Trophoblast cell (in vitro differentiated cells and primary cell): ENCODE measurements at regions not wholly inside any gene's neighbourhood (a gene's known extent, or its start where the extent isn't known, plus 50 kb on each side); places are given as distances from the start of the nearest gene placed in this dataset.

Experiments
- DNase-seq, 2 donors: peaks; one replicate each; pipeline ENCODE4 v3.0.0-alpha.2; 2016
- H2AFZ ChIP-seq: 2 replicates; pipeline ENCODE4 v1.6.1; 2013; ENCODE audit warnings: low read length, moderate library complexity, mild to moderate bottlenecking; ENCODE audit not compliant: insufficient read depth, poor library complexity
- H2AK5ac ChIP-seq: 2 replicates; pipeline ENCODE4 v1.6.1; 2013; ENCODE audit warnings: mild to moderate bottlenecking, low read length
- H2BK120ac ChIP-seq: 2 replicates; pipeline ENCODE4 v1.6.1; 2013; ENCODE audit warnings: low read length, mild to moderate bottlenecking, moderate library complexity; ENCODE audit not compliant: insufficient read depth, poor library complexity
- H2BK12ac ChIP-seq: 2 replicates; pipeline ENCODE4 v1.6.1; 2013; ENCODE audit warnings: mild to moderate bottlenecking, low read length, moderate library complexity
- H2BK5ac ChIP-seq: 2 replicates; pipeline ENCODE4 v1.6.1; 2013; ENCODE audit warnings: low read length, low read depth, moderate library complexity, mild to moderate bottlenecking; ENCODE audit not compliant: poor library complexity
- H3K14ac ChIP-seq: 2 replicates; pipeline ENCODE4 v1.6.1; 2013; ENCODE audit warnings: mild to moderate bottlenecking, low read length
- H3K18ac ChIP-seq: 2 replicates; pipeline ENCODE4 v1.6.1; 2013; ENCODE audit warnings: mild to moderate bottlenecking, low read length
- H3K23ac ChIP-seq: 2 replicates; pipeline ENCODE4 v1.6.1; 2013; ENCODE audit warnings: low read length
- H3K27ac ChIP-seq: 2 replicates; pipeline ENCODE4 v1.5.1; 2013; ENCODE audit warnings: low read depth, mild to moderate bottlenecking, inconsistent platforms, low read length, moderate library complexity
- H3K27me3 ChIP-seq: 2 replicates; pipeline ENCODE4 v1.6.1; 2013; ENCODE audit warnings: inconsistent platforms, mild to moderate bottlenecking, low read length, moderate library complexity; ENCODE audit not compliant: insufficient read depth
- H3K36me3 ChIP-seq, 2 experiments: 1 replicate in 1 of 2; 2 replicates in 1 of 2; pipeline ENCODE4 v1.6.1; 2013; ENCODE audit warnings: low read length in 2 of 2, mild to moderate bottlenecking in 2 of 2, moderate library complexity in 1 of 2; ENCODE audit not compliant: insufficient read depth in 2 of 2, control insufficient read depth in 1 of 2
- H3K4ac ChIP-seq: 2 replicates; pipeline ENCODE4 v1.6.1; 2013; ENCODE audit warnings: low read depth, mild to moderate bottlenecking, low read length, moderate library complexity
- H3K4me1 ChIP-seq, 2 experiments: 1 replicate in 1 of 2; 2 replicates in 1 of 2; pipeline ENCODE4 v1.6.1; 2013; ENCODE audit warnings: low read length in 2 of 2, mild to moderate bottlenecking in 2 of 2, moderate library complexity in 1 of 2; ENCODE audit not compliant: insufficient read depth in 2 of 2, control insufficient read depth in 1 of 2
- H3K4me2 ChIP-seq: 2 replicates; pipeline ENCODE4 v1.6.1; 2013; ENCODE audit warnings: inconsistent platforms, mild to moderate bottlenecking, low read length, moderate library complexity
- H3K4me3 ChIP-seq: 2 replicates; pipeline ENCODE4 v1.5.1; 2013; ENCODE audit warnings: mild to moderate bottlenecking, low read depth, low read length, inconsistent platforms
- H3K79me1 ChIP-seq: one replicate; pipeline ENCODE4 v1.6.1; 2013; ENCODE audit warnings: low read length
- H3K79me2 ChIP-seq: 2 replicates; pipeline ENCODE4 v1.6.1; 2013; ENCODE audit warnings: low read length, mild to moderate bottlenecking; ENCODE audit not compliant: control insufficient read depth, insufficient read depth, poor library complexity
- H3K9ac ChIP-seq: 2 replicates; pipeline ENCODE4 v1.6.1; 2013; ENCODE audit warnings: mild to moderate bottlenecking, low read length
- H3K9me3 ChIP-seq: 2 replicates; pipeline ENCODE4 v1.6.1; 2013; ENCODE audit warnings: low read depth, mild to moderate bottlenecking, control low read depth, inconsistent platforms, low read length; ENCODE audit not compliant: insufficient read depth
- H4K12ac ChIP-seq: 2 replicates; pipeline ENCODE4 v1.6.1; 2013; ENCODE audit warnings: low read depth, mild to moderate bottlenecking, low read length, moderate library complexity
- H4K8ac ChIP-seq: 2 replicates; pipeline ENCODE4 v1.6.1; 2013; ENCODE audit warnings: low read depth, mild to moderate bottlenecking, low read length, moderate library complexity
- H4K91ac ChIP-seq: one replicate; pipeline ENCODE4 v1.6.1; 2013; ENCODE audit warnings: low read depth, mild to moderate bottlenecking, low read length, moderate library complexity
- WGBS: extraction: QIAGEN DNeasy Blood & Tissue Kit; methylation state at CpG from one replicate; pipeline ENCODE4 v1.1.7; 2013; ENCODE audit warnings: missing lambda C conversion rate; ENCODE audit not compliant: insufficient read length, insufficient coverage; ENCODE audit errors: extremely low coverage; 5-methylcytosine and 5-hydroxymethylcytosine counted together

DNA sequence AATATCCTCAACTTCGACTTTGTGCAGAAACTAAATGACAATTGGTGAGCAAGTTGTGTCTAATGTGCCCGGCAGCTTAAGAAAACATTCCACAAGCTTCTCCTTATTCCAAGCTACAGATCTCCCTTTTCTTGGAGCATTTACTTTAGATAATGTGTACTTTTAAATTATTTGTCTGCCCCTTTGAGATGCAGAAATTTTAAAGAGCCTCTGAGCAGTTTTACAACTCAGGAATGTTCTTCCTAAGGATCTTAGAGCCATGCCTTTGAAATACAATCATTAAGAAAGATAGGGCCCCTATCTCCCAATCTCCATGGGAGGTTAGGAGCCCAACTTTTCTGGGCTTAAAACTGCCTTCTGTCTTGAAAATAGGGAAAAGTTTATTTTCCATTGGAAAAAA lies 723.7 kb upstream of the COX7C start:
- H3K27me3 ChIP-seq: no peaks in the 10 kb centered on the region
- H3K4me2 ChIP-seq: no peak overlapping the region
- no peak for DNase-seq
- H3K79me1 ChIP-seq: no peaks in the 10 kb centered on the region
- H3K14ac ChIP-seq: no peak overlapping the region
- no peaks in the 10 kb centered on the region for H3K79me2 ChIP-seq
- H2AFZ ChIP-seq: no peak overlapping the region
- no peak overlapping the region for H2AK5ac ChIP-seq
- no peaks in the 10 kb centered on the region for H3K9me3 ChIP-seq
- H3K36me3 ChIP-seq: no peaks in the 10 kb centered on the region
- H3K4ac ChIP-seq: no peak overlapping the region
- H3K18ac ChIP-seq: no peak overlapping the region
- H4K91ac ChIP-seq: no peak overlapping the region
- H3K4me1 ChIP-seq: no peaks in the 10 kb centered on the region
- no peak overlapping the region for H3K27ac ChIP-seq
- H3K9ac ChIP-seq: no peak overlapping the region
- no peak overlapping the region for H3K4me3 ChIP-seq
- no peak overlapping the region for H2BK120ac ChIP-seq
- no peak overlapping the region for H4K12ac ChIP-seq
- no peak overlapping the region for H2BK12ac ChIP-seq
- no peak overlapping the region for H3K23ac ChIP-seq
- WGBS: no CpG with 5 or more reads among the region's 2 CpGs
- H4K8ac ChIP-seq: no peak overlapping the region
- H2BK5ac ChIP-seq: no peak overlapping the region

DNA sequence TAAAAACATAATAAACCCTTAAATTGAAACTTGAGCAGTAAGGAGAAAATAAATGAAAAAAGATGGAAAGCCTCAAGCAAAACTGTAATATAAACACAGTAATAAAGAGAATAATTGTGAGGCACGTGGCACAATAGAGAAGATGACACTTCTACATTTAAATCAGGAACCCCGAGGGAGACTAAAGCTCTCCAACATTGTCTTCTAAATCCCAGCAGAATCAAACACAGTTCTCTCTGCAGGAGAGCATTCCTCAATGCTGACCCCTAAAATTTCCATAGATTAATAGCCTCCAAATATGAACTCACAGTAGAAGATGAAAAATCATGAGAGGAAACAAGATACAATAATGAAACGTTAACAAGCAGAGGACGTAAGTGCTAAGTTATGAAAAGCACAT lies 721.2 kb upstream of the COX7C start:
- no peak overlapping the region for H2BK12ac ChIP-seq
- H3K27ac ChIP-seq: no peak overlapping the region
- no peak overlapping the region for H3K14ac ChIP-seq
- no peak overlapping the region for H3K4me2 ChIP-seq
- H3K18ac ChIP-seq: no peak overlapping the region
- no peak overlapping the region for H3K4me3 ChIP-seq
- no peak overlapping the region for H4K8ac ChIP-seq
- no peak overlapping the region for H3K9ac ChIP-seq
- no peak for DNase-seq
- no peak overlapping the region for H2BK120ac ChIP-seq
- H3K79me1 ChIP-seq: no peaks in the 10 kb centered on the region
- no peak overlapping the region for H4K91ac ChIP-seq
- H2BK5ac ChIP-seq: no peak overlapping the region
- H3K9me3 ChIP-seq: no peaks in the 10 kb centered on the region
- no peak overlapping the region for H3K4ac ChIP-seq
- WGBS: no CpG with 5 or more reads among the region's 4 CpGs
- no peaks in the 10 kb centered on the region for H3K79me2 ChIP-seq
- H3K4me1 ChIP-seq: no peaks in the 10 kb centered on the region
- H3K36me3 ChIP-seq: no peaks in the 10 kb centered on the region
- H3K27me3 ChIP-seq: no peaks in the 10 kb centered on the region
- H4K12ac ChIP-seq: no peak overlapping the region
- no peak overlapping the region for H2AFZ ChIP-seq
- H3K23ac ChIP-seq: no peak overlapping the region
- no peak overlapping the region for H2AK5ac ChIP-seq

DNA sequence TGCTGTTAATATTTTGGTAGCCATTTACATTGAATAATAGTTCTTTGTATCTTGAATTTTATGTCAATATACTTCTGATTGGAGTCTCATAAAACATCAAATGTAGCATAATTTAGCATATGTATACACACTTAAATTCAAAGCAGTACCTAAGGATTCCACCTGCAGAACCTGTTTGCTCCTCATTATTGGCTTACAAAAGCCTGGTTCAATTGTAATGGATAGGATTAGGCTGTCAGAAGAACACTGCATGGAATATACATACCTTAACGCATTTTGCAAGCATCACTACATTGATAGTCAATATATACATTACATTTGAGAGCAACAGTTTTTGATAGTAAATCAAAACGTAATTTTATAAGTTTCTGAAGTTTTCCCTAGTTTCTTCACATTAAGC lies 711.3 kb upstream of the COX7C start:
- Histone ChIP-seq H3K36me3 (no peaks in the 10 kb centered on the region), H3K9me3 (no peaks in the 10 kb centered on the region), H4K8ac (no peak overlapping the region), H3K4ac (no peak overlapping the region), H3K79me1 (no peaks in the 10 kb centered on the region), H3K79me2 (no peaks in the 10 kb centered on the region), H4K91ac (no peak overlapping the region), H2BK120ac (no peak overlapping the region), H3K27me3 (no peaks in the 10 kb centered on the region), H2AK5ac (no peak overlapping the region), H3K23ac (no peak overlapping the region), H3K18ac (no peak overlapping the region), H3K4me3 (no peak overlapping the region), H2BK5ac (no peak overlapping the region), H3K27ac (no peak overlapping the region), H4K12ac (no peak overlapping the region), H3K4me2 (no peak overlapping the region), H3K4me1 (no peaks in the 10 kb centered on the region), H3K14ac (no peak overlapping the region), H2AFZ (no peak overlapping the region), H3K9ac (no peak overlapping the region), H2BK12ac (no peak overlapping the region)
- WGBS: no CpG with 5 or more reads among the region's 2 CpGs
- no peak for DNase-seq

DNA sequence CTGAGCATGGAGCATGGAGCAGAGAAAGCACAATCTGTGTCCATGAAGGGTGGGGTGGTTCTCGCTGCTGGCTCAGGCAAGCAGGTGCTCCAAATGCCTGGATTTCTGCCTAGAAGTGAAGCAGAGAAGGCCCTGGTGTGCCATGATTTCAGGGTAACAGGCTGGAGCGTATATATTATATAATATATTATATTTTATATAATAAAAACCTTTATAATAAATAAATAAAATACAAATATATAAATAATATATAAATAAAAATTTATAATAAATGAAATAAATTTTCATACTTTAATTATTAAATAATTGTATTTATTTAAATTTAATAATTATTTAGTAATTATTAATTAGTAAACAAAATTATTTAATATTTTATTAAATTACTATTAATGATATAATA lies 707.4 kb upstream of the COX7C start:
- no peak overlapping the region for H2AFZ ChIP-seq
- no peak overlapping the region for H2BK12ac ChIP-seq
- no peak overlapping the region for H3K4me3 ChIP-seq
- H2BK120ac ChIP-seq: no peak overlapping the region
- H3K23ac ChIP-seq: no peak overlapping the region
- no CpG with 5 or more reads among the region's 2 CpGs for WGBS
- H2AK5ac ChIP-seq: no peak overlapping the region
- H3K4ac ChIP-seq: no peak overlapping the region
- H2BK5ac ChIP-seq: no peak overlapping the region
- H3K79me2 ChIP-seq: no peaks in the 10 kb centered on the region
- H3K4me1 ChIP-seq: no peaks in the 10 kb centered on the region
- H4K12ac ChIP-seq: no peak overlapping the region
- no peak for DNase-seq
- H3K79me1 ChIP-seq: no peaks in the 10 kb centered on the region
- no peak overlapping the region for H3K4me2 ChIP-seq
- no peaks in the 10 kb centered on the region for H3K36me3 ChIP-seq
- H3K14ac ChIP-seq: no peak overlapping the region
- H3K18ac ChIP-seq: no peak overlapping the region
- H4K8ac ChIP-seq: no peak overlapping the region
- no peak overlapping the region for H4K91ac ChIP-seq
- no peaks in the 10 kb centered on the region for H3K9me3 ChIP-seq
- no peak overlapping the region for H3K27ac ChIP-seq
- H3K27me3 ChIP-seq: no peaks in the 10 kb centered on the region
- no peak overlapping the region for H3K9ac ChIP-seq
